PC-3 (cell line): ENCODE measurements at regions not wholly inside any gene's neighbourhood (a gene's known extent, or its start where the extent isn't known, plus 50 kb on each side); places are given as distances from the start of the nearest gene placed in this dataset.

Experiments used
- ATAC-seq: fragments of 200-7000 bp; cut with Tn5 transposase; 2 replicates; pipeline ENCODE4 v1.9.1; 2020; ENCODE audit warnings: mild to moderate bottlenecking, moderate library complexity
- BruUV-seq: library from RNA; stranded (reverse); fragments of 400-500 nt; replicated peaks from 2 replicates; lab custom pipeline; 2021; lab: Mats Ljungman, UMichigan
- CTCF ChIA-PET: fragments of 300-600 bp; sonication (Branson Sonifier 250); formaldehyde crosslinking; loops from one replicate; lab custom pipeline; 2022; ENCODE audit warnings: antibody characterized with exemption; lab: Charles Lee
- POLR2A ChIA-PET: fragments of 300-600 bp; sonication (Branson Sonifier 250); formaldehyde crosslinking; loops from one replicate; lab custom pipeline; 2022; ENCODE audit warnings: antibody characterized with exemption; ENCODE audit not compliant: unreplicated experiment; lab: Charles Lee
- DNase-seq: peaks from one replicate; pipeline ENCODE4 v3.0.0-alpha.2; 2015
- H2AFZ ChIP-seq: fragments of 300-600 bp; sonication (generic); 2 replicates; pipeline ENCODE4 v1.6.0; 2016; ENCODE audit warnings: antibody characterized with exemption, low read length
- H3F3A ChIP-seq: fragments of 300-600 bp; sonication (generic); one replicate; pipeline ENCODE4 v1.6.0; 2017; ENCODE audit warnings: antibody characterized with exemption, low read length, control low read depth, mild to moderate bottlenecking; ENCODE audit not compliant: unreplicated experiment
- H3K27ac ChIP-seq: fragments of 300-600 bp; sonication (generic); 2 replicates; pipeline ENCODE4 v1.5.1; 2016; ENCODE audit warnings: mild to moderate bottlenecking, low read length
- H3K27me3 ChIP-seq: fragments of 300-600 bp; sonication (generic); 2 replicates; pipeline ENCODE4 v1.6.1; 2016; ENCODE audit warnings: low read length, mixed read lengths
- H3K36me3 ChIP-seq: fragments of 300-600 bp; sonication (generic); 2 replicates; pipeline ENCODE4 v1.6.1; 2016; ENCODE audit warnings: low read depth, mixed run types, low read length, mixed read lengths
- H3K4me1 ChIP-seq: fragments of 300-600 bp; sonication (generic); 2 replicates; pipeline ENCODE4 v1.5.1; 2016; ENCODE audit warnings: low read length; ENCODE audit not compliant: insufficient read depth
- H3K4me2 ChIP-seq: fragments of 300-600 bp; sonication (generic); 2 replicates; pipeline ENCODE4 v1.6.0; 2016; ENCODE audit warnings: low read length
- H3K4me3 ChIP-seq: fragments of 300-600 bp; sonication (generic); 2 replicates; pipeline ENCODE4 v1.5.1; 2016; ENCODE audit warnings: mild to moderate bottlenecking, low read length, mixed read lengths
- H3K79me2 ChIP-seq: fragments of 300-600 bp; sonication (generic); 2 replicates; pipeline ENCODE4 v1.6.1; 2017; ENCODE audit warnings: low read length, mixed read lengths
- H3K9ac ChIP-seq: fragments of 300-600 bp; sonication (generic); 2 replicates; pipeline ENCODE4 v1.6.0; 2016; ENCODE audit warnings: mild to moderate bottlenecking, low read length
- H3K9me2 ChIP-seq: fragments of 300-600 bp; sonication (generic); replicated peaks from 2 replicates; pipeline ENCODE4 v1.6.1; 2016; ENCODE audit warnings: mixed run types, low read length, mixed read lengths
- H3K9me3 ChIP-seq: fragments of 300-600 bp; sonication (generic); 2 replicates; pipeline ENCODE4 v1.6.1; 2016; ENCODE audit warnings: low read length, mixed read lengths
- H4K20me1 ChIP-seq: fragments of 300-600 bp; sonication (generic); 2 replicates; pipeline ENCODE4 v1.6.1; 2016; ENCODE audit warnings: low read length, mixed read lengths
- CTCF ChIP-seq: fragments of 300-600 bp; sonication (generic); conservative IDR thresholded peaks from 2 replicates; pipeline ENCODE4 v1.5.1; 2017; ENCODE audit warnings: antibody characterized with exemption, low read depth, mild to moderate bottlenecking, low read length
- EZH2 ChIP-seq: fragments of 300-600 bp; sonication (generic); IDR thresholded peaks from one replicate; pipeline ENCODE4 v1.6.1; 2017; ENCODE audit warnings: antibody characterized with exemption, mild to moderate bottlenecking, low read length; ENCODE audit not compliant: unreplicated experiment
- EZH2phosphoT487 ChIP-seq: fragments of 300-600 bp; sonication (generic); IDR thresholded peaks from 2 replicates; pipeline ENCODE4 v1.6.1; 2018; ENCODE audit warnings: mild to moderate bottlenecking, antibody characterized with exemption, low read length, borderline replicate concordance
- intact Hi-C: fragments of 100-400 bp; cut with micrococcal nuclease; formaldehyde crosslinking; loops from 2 replicates; pipeline ENCODE4 v1.9.0; 2023

- no peak overlapping the region for H3K4me2 ChIP-seq
- no peaks in the 10 kb centered on the region for H3K79me2 ChIP-seq
- no peak for DNase-seq
- H2AFZ ChIP-seq, result no peak overlapping the region
- H3K9me2 ChIP-seq, result no peaks in the 10 kb centered on the region
- intact Hi-C loops, result no loop called here
- H3K9ac ChIP-seq, result no peak overlapping the region
- no peak overlapping the region for H3K27ac ChIP-seq
- TF ChIP-seq EZH2, result no peak
- no peak for TF ChIP-seq EZH2phosphoT487
- TF ChIP-seq CTCF, result no peak
- H3K9me3 ChIP-seq, result no peaks in the 10 kb centered on the region
- no peaks in the 10 kb centered on the region for H4K20me1 ChIP-seq
- no peaks in the 10 kb centered on the region for H3K27me3 ChIP-seq
- H3K4me1 ChIP-seq, result no peaks in the 10 kb centered on the region
- no peaks in the 10 kb centered on the region for H3K36me3 ChIP-seq
- BruUV-seq, result no TSS peak
- H3F3A ChIP-seq, result no peaks in the 10 kb centered on the region
- POLR2A ChIA-PET, result no interaction called here
- CTCF ChIA-PET, result no interaction called here
- no peak for ATAC-seq
- no peak overlapping the region for H3K4me3 ChIP-seq
These were observed 283.7 kb downstream of the TLR4 start for GRCh38 chr9:117987945-117988344.

GRCh38 chr9:117992006-117992405 is 287.8 kb downstream of the TLR4 start:
- no peaks in the 10 kb centered on the region for H3K9me2 ChIP-seq
- no peak overlapping the region for H3K4me3 ChIP-seq
- H3K27me3 ChIP-seq, result no peaks in the 10 kb centered on the region
- H3K4me2 ChIP-seq, result no peak overlapping the region
- no peaks in the 10 kb centered on the region for H3K79me2 ChIP-seq
- no peaks in the 10 kb centered on the region for H3K4me1 ChIP-seq
- BruUV-seq, result no TSS peak
- no peaks in the 10 kb centered on the region for H3K36me3 ChIP-seq
- POLR2A ChIA-PET, result no interaction called here
- H3K9me3 ChIP-seq, result no peaks in the 10 kb centered on the region
- CTCF ChIA-PET, result no interaction called here
- DNase-seq, result no peak
- intact Hi-C loops, result no loop called here
- no peak overlapping the region for H2AFZ ChIP-seq
- no peak overlapping the region for H3K27ac ChIP-seq
- no peaks in the 10 kb centered on the region for H3F3A ChIP-seq
- TF ChIP-seq EZH2phosphoT487, result no peak
- no peak for TF ChIP-seq EZH2
- no peak for TF ChIP-seq CTCF
- no peak overlapping the region for H3K9ac ChIP-seq
- no peaks in the 10 kb centered on the region for H4K20me1 ChIP-seq
- ATAC-seq, result no peak

GRCh38 chr9:118000581-118000980 is 296.4 kb downstream of the TLR4 start:
- intact Hi-C loops, result no loop called here
- no peak for TF ChIP-seq CTCF
- no peak for TF ChIP-seq EZH2phosphoT487
- no peak for TF ChIP-seq EZH2
- Histone ChIP-seq H3K4me2 (no peak overlapping the region), H4K20me1 (no peaks in the 10 kb centered on the region), H3K4me3 (no peak overlapping the region), H3K36me3 (no peaks in the 10 kb centered on the region), H3K9ac (no peak overlapping the region), H2AFZ (no peak overlapping the region), H3K27ac (no peak overlapping the region), H3F3A (no peaks in the 10 kb centered on the region), H3K9me2 (no peaks in the 10 kb centered on the region), H3K27me3 (no peaks in the 10 kb centered on the region), H3K79me2 (no peaks in the 10 kb centered on the region), H3K9me3 (no peaks in the 10 kb centered on the region), H3K4me1 (no peaks in the 10 kb centered on the region)
- ATAC-seq (no peak), DNase-seq (no peak)
- no TSS peak for BruUV-seq
- ChIA-PET POLR2A (no interaction called here), CTCF (no interaction called here)
